MM.1S (cell line): ENCODE measurements at regions not wholly inside any gene's neighbourhood (a gene's known extent, or its start where the extent isn't known, plus 50 kb on each side); places are given as distances from the start of the nearest gene placed in this dataset.

ENCODE experiments used
- CTCF ChIP-seq: fragments of 300-600 bp; sonication (generic); IDR thresholded peaks from 2 replicates; pipeline ENCODE4 v1.5.1; 2016; ENCODE audit warnings: antibody characterized with exemption, low read length, mixed read lengths
- EZH2 ChIP-seq: fragments of 300-600 bp; sonication (generic); optimal IDR thresholded peaks from 2 replicates; pipeline ENCODE3; 2017; ENCODE audit warnings: low read depth, mild to moderate bottlenecking, antibody characterized with exemption, low read length, mixed read lengths

GRCh38 chr5:60299944-60300343 is 400.0 kb downstream of the DEPDC1B start:
- TF ChIP-seq EZH2, result no peak
- TF ChIP-seq CTCF, result no peak
